ENCODE measurements at regions not wholly inside any gene's neighbourhood (a gene's known extent, or its start where the extent isn't known, plus 50 kb on each side); places are given as distances from the start of the nearest gene placed in this dataset.

- no peak for TF ChIP-seq CTCF (IDR thresholded peaks at IDR 0.05)
- TF ChIP-seq EP300 (IDR thresholded peaks at IDR 0.05) = no peak
- no peak for TF ChIP-seq POLR2A (IDR thresholded peaks at IDR 0.05)
- TF ChIP-seq POLR2AphosphoS5 (IDR thresholded peaks at IDR 0.05) = no peak
Measured at GRCh38 chr17:77392376-77393273, 251.9 kb downstream of the SEC14L1 start.

All from stomach (tissue), 4 donors.